HEK293T (cell line): ENCODE measurements at regions not wholly inside any gene's neighbourhood (a gene's known extent, or its start where the extent isn't known, plus 50 kb on each side); places are given as distances from the start of the nearest gene placed in this dataset.

Source experiments
- ELF4 ChIP-seq: fragments of 450-650 bp; IDR thresholded peaks from 2 replicates; pipeline ENCODE4 v1.6.1; 2017; ENCODE audit warnings: antibody characterized with exemption
- FOXM1 ChIP-seq: fragments of 450-650 bp; IDR thresholded peaks from 2 replicates; pipeline ENCODE4 v1.6.1; 2017; ENCODE audit warnings: mild to moderate bottlenecking, borderline replicate concordance
- NFRKB ChIP-seq: fragments of 450-650 bp; IDR thresholded peaks from 2 replicates; pipeline ENCODE4 v1.6.1; 2016; ENCODE audit warnings: mild to moderate bottlenecking, moderate library complexity
- TARDBP ChIP-seq: fragments of 450-650 bp; IDR thresholded peaks from 2 replicates; pipeline ENCODE4 v1.6.1; 2016
- TF ChIP-seq, protein P1 (sequence below): fragments of 450-650 bp; IDR thresholded peaks from 2 replicates; pipeline ENCODE4 v1.6.1; 2016

GRCh38 chr9:126561582-126561981 is 52.1 kb upstream of the LMX1B start:
- TF ChIP-seq TARDBP: no peak
- TF ChIP-seq ELF4: no peak
- TF ChIP-seq, protein P1, sequence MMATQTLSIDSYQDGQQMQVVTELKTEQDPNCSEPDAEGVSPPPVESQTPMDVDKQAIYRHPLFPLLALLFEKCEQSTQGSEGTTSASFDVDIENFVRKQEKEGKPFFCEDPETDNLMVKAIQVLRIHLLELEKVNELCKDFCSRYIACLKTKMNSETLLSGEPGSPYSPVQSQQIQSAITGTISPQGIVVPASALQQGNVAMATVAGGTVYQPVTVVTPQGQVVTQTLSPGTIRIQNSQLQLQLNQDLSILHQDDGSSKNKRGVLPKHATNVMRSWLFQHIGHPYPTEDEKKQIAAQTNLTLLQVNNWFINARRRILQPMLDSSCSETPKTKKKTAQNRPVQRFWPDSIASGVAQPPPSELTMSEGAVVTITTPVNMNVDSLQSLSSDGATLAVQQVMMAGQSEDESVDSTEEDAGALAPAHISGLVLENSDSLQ: no peak
- TF ChIP-seq NFRKB: no peak
- no peak for TF ChIP-seq FOXM1
